ENCODE measurements at regions not wholly inside any gene's neighbourhood (a gene's known extent, or its start where the extent isn't known, plus 50 kb on each side); places are given as distances from the start of the nearest gene placed in this dataset.

GRCh38 chr16:52283018-52283417, 263.9 kb downstream of the TOX3 start:
- H3K4me1 ChIP-seq, result no peaks in the 10 kb centered on the region
- intact Hi-C loops (cut with DNase I), result no loop called here
- WGBS, result 84% methylated on average over 2 of the region's 2 CpGs

GRCh38 chr16:52280086-52280485, 266.9 kb downstream of the TOX3 start:
- 75% methylated on average over 1 of the region's 1 CpG for WGBS
- TF ChIP-seq POLR2AphosphoS5 (IDR thresholded peaks at IDR 0.05) (no peak), POLR2A (IDR thresholded peaks at IDR 0.05; ENCODE audit: low read depth) (no peak), EP300 (IDR thresholded peaks at IDR 0.05) (no peak), CTCF (IDR thresholded peaks at IDR 0.05) (no peak)
- DNase-seq (ENCODE audit: extremely low spot score), result no peak
- no peak overlapping the region for H3K4me3 ChIP-seq
- intact Hi-C loops (cut with DNase I), result no loop called here
- no peaks in the 10 kb centered on the region for H3K4me1 ChIP-seq
- no peaks in the 10 kb centered on the region for H3K36me3 ChIP-seq
- no peaks in the 10 kb centered on the region for H3K9me3 ChIP-seq
- peaks cover 0 to 2% (median 0%) of the 10 kb centered on the region in 4 donors for H3K27me3 ChIP-seq
- H3K27ac ChIP-seq (replicated peaks in 1 of 4), result no peak overlapping the region

More at GRCh38 chr16:52283018-52283417, 263.9 kb downstream of the TOX3 start:
- Histone ChIP-seq H3K36me3 (no peaks in the 10 kb centered on the region), H3K27me3 (peaks cover 0 to 3% (median 0%) of the 10 kb centered on the region in 4 donors), H3K27ac (replicated peaks in 1 of 4) (no peak overlapping the region), H3K4me3 (no peak overlapping the region), H3K9me3 (no peaks in the 10 kb centered on the region)
- no peak for DNase-seq (ENCODE audit: extremely low spot score)
- no peak for TF ChIP-seq CTCF (IDR thresholded peaks at IDR 0.05)
- no peak for TF ChIP-seq EP300 (IDR thresholded peaks at IDR 0.05)
- TF ChIP-seq POLR2AphosphoS5 (IDR thresholded peaks at IDR 0.05), result no peak
- TF ChIP-seq POLR2A (IDR thresholded peaks at IDR 0.05; ENCODE audit: low read depth), result no peak

DNA sequence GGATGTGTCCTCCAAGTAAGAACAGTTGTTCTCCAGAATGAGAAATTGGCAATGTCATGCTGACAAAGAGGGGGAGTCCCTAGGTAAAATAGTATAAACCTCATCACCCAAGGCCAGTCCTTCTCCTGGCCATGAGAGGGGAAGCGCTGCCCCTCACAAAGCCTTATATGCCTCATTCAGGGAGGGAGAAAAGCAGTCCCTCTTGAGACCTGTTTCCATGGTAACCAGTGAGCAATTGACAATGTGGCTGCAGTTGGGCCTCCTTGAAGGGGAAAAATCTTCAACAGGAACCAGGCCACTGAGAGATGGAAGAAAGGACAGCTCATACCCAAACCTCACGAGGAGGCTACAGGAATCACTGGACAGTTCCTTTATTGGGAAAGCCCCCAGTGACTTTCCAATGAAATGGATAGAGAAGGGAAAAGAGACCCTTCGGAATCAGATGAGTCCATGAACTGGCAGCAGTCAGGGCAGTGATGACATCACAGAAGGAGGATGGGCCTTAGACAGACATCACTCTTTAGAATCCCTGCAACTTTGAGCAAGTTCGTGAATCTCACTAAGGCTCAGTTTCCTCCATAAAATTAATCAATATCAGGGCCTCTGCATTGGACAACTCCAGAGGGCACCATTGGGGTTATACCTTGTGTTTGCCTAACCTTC, 275.7 kb downstream of the TOX3 start:
- 83% methylated on average over 3 of the region's 4 CpGs for WGBS
- DNase-seq (ENCODE audit: extremely low spot score), result no peak
- no peak for TF ChIP-seq POLR2A (IDR thresholded peaks at IDR 0.05; ENCODE audit: low read depth)
- TF ChIP-seq CTCF (IDR thresholded peaks at IDR 0.05), result no peak
- TF ChIP-seq POLR2AphosphoS5 (IDR thresholded peaks at IDR 0.05), result no peak
- TF ChIP-seq EP300 (IDR thresholded peaks at IDR 0.05), result no peak
- Histone ChIP-seq H3K27ac (replicated peaks in 1 of 4) (no peak overlapping the region), H3K9me3 (no peaks in the 10 kb centered on the region), H3K27me3 (peaks cover 0 to 4% (median 0%) of the 10 kb centered on the region in 4 donors), H3K36me3 (no peaks in the 10 kb centered on the region), H3K4me1 (no peaks in the 10 kb centered on the region), H3K4me3 (no peak overlapping the region)
- intact Hi-C loops (cut with DNase I), result no loop called here

GRCh38 chr16:52265446-52265861, 281.5 kb downstream of the TOX3 start:
- 33% methylated on average over 3 of the region's 3 CpGs for WGBS
- intact Hi-C loops (cut with DNase I), result no loop called here

More at GRCh38 chr16:52265446-52265861, 281.5 kb downstream of the TOX3 start:
- Histone ChIP-seq H3K9me3 (no peaks in the 10 kb centered on the region), H3K4me1 (no peaks in the 10 kb centered on the region), H3K36me3 (no peaks in the 10 kb centered on the region), H3K27me3 (no peaks in the 10 kb centered on the region), H3K4me3 (no peak overlapping the region), H3K27ac (replicated peaks in 1 of 4) (no peak overlapping the region)
- no peak for DNase-seq (ENCODE audit: extremely low spot score)
- TF ChIP-seq POLR2A (IDR thresholded peaks at IDR 0.05; ENCODE audit: low read depth), result no peak
- no peak for TF ChIP-seq EP300 (IDR thresholded peaks at IDR 0.05)
- no peak for TF ChIP-seq CTCF (IDR thresholded peaks at IDR 0.05)
- TF ChIP-seq POLR2AphosphoS5 (IDR thresholded peaks at IDR 0.05), result no peak
